GM12891 (cell line): ENCODE measurements at regions not wholly inside any gene's neighbourhood (a gene's known extent, or its start where the extent isn't known, plus 50 kb on each side); places are given as distances from the start of the nearest gene placed in this dataset.

Experiments used
- PAX5 ChIP-seq: IDR thresholded peaks from 2 replicates; pipeline ENCODE4 v1.6.1; 2011; ENCODE audit warnings: low read length, moderate library complexity, mild to moderate bottlenecking; ENCODE audit not compliant: insufficient read depth, severe bottlenecking
- POLR2A ChIP-seq: IDR thresholded peaks from 2 replicates; pipeline ENCODE4 v1.6.1; 2011; ENCODE audit warnings: low read depth, low read length, control low read depth
- POLR2AphosphoS5 ChIP-seq: IDR thresholded peaks from 2 replicates; pipeline ENCODE4 v1.6.1; 2011; ENCODE audit warnings: low read depth, low read length, control low read depth
- POU2F2 ChIP-seq: IDR thresholded peaks from 2 replicates; pipeline ENCODE4 v1.6.1; 2011; ENCODE audit warnings: low read depth, mild to moderate bottlenecking, control low read depth, low read length, moderate library complexity
- SPI1 ChIP-seq: IDR thresholded peaks from 2 replicates; pipeline ENCODE4 v1.6.1; 2011; ENCODE audit warnings: low read depth, low read length, control low read depth
- TAF1 ChIP-seq: IDR thresholded peaks from 2 replicates; pipeline ENCODE4 v1.6.1; 2011; ENCODE audit warnings: low read depth, low read length, control low read depth

DNA sequence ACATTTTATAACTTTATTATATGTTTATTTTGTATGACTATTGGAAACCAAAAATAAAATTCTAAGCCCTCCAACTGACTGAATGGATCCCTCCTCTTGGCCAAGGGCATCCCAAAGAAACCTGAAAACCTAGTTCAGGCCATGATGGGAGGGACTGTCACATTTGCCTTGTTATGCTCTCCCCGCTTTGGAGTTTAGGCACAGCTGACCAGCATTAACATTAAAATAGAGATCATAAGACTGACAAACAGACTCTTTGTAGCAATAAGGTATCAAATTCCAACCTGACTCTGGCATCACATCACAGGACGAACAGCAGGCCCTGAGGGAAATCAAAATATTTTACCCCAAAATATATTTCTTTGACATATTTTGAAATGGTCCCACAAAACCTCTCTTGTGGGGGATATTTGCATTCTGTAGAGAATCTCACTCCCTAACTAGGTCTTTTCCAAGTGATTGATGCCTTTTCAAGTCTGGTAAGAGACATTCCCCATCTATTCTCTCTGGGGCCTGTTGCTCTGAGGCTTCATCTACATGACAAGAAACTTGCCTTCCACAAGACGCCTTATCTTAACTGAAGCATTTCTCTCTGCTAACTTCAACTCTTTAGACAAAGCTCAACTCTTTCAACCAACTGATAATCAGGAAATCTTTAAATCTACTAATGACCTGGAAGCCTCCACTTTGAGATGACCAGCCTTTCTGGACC, 81.8 kb upstream of the PRR23E start:
- TF ChIP-seq POLR2AphosphoS5 (no peak), POLR2A (no peak), TAF1 (no peak), POU2F2 (no peak), SPI1 (no peak), PAX5 (no peak)
